A673 (cell line): ENCODE measurements at regions not wholly inside any gene's neighbourhood (a gene's known extent, or its start where the extent isn't known, plus 50 kb on each side); places are given as distances from the start of the nearest gene placed in this dataset.

Experiments
- BruUV-seq: library from RNA; stranded (reverse); fragments of 400-500 nt; replicated peaks from 2 replicates; lab custom pipeline; 2021; lab: Mats Ljungman, UMichigan
- CTCF ChIA-PET: fragments of 300-600 bp; sonication (Branson Sonifier 250); formaldehyde crosslinking; loops from one replicate; lab custom pipeline; 2022; ENCODE audit warnings: antibody characterized with exemption; lab: Charles Lee
- POLR2A ChIA-PET: fragments of 300-600 bp; sonication (Branson Sonifier 250); formaldehyde crosslinking; loops from one replicate; lab custom pipeline; 2022; ENCODE audit warnings: antibody characterized with exemption; ENCODE audit not compliant: low non-redundant PET; lab: Charles Lee
- DNase-seq: peaks from one replicate; pipeline ENCODE4 v3.0.0-alpha.2; 2015; ENCODE audit warnings: low spot score
- H3K27ac ChIP-seq: fragments of 200-600 bp; sonication (generic); 2 replicates; pipeline ENCODE4 v1.5.1; 2016; ENCODE audit warnings: mixed run types, low read depth, mild to moderate bottlenecking, mixed read lengths, antibody characterized with exemption, low read length; ENCODE audit not compliant: poor library complexity, severe bottlenecking
- H3K27me3 ChIP-seq: fragments of 200-600 bp; sonication (generic); replicated peaks from 2 replicates; pipeline ENCODE4 v1.6.1; 2017; ENCODE audit warnings: mixed run types, low read depth, mild to moderate bottlenecking, mixed read lengths, antibody characterized with exemption, low read length; ENCODE audit not compliant: insufficient read depth, poor library complexity
- H3K36me3 ChIP-seq: fragments of 200-600 bp; sonication (generic); 2 replicates; pipeline ENCODE4 v1.6.1; 2016; ENCODE audit warnings: mixed run types, mild to moderate bottlenecking, mixed read lengths, antibody characterized with exemption, low read length; ENCODE audit not compliant: insufficient read depth, poor library complexity, severe bottlenecking
- H3K4me1 ChIP-seq: fragments of 200-600 bp; sonication (generic); 2 replicates; pipeline ENCODE4 v1.6.1; 2017; ENCODE audit warnings: mixed run types, mild to moderate bottlenecking, mixed read lengths, antibody characterized with exemption, low read length; ENCODE audit not compliant: insufficient read depth, poor library complexity, severe bottlenecking
- H3K4me3 ChIP-seq: fragments of 200-600 bp; sonication (generic); 2 replicates; pipeline ENCODE4 v1.5.1; 2016; ENCODE audit warnings: low read depth, mixed run types, mild to moderate bottlenecking, mixed read lengths, low read length; ENCODE audit not compliant: poor library complexity, severe bottlenecking
- H3K9me3 ChIP-seq: fragments of 200-600 bp; sonication (generic); 2 replicates; pipeline ENCODE4 v1.6.1; 2016; ENCODE audit warnings: mixed run types, low read depth, mild to moderate bottlenecking, mixed read lengths, antibody characterized with exemption, low read length; ENCODE audit not compliant: poor library complexity, severe bottlenecking
- EZH2 ChIP-seq: fragments of 200-600 bp; sonication (generic); IDR thresholded peaks from 2 replicates; pipeline ENCODE4 v1.6.1; 2017; ENCODE audit warnings: borderline replicate concordance, low read depth, mild to moderate bottlenecking, mixed read lengths, antibody characterized with exemption, low read length; ENCODE audit not compliant: poor library complexity, severe bottlenecking
- intact Hi-C: fragments of 100-400 bp; cut with micrococcal nuclease; formaldehyde crosslinking; loops from one replicate; pipeline ENCODE4 v1.10.0; 2022; ENCODE audit not compliant: unreplicated experiment
- TF ChIP-seq, protein P1 (sequence below): fragments of 300-800, 200-600 bp; sonication (generic); conservative IDR thresholded peaks from 2 replicates; pipeline ENCODE4 v1.5.1; 2017; ENCODE audit warnings: low read depth, mild to moderate bottlenecking, antibody characterized with exemption, low read length, moderate library complexity, mixed read lengths

GRCh38 chr17:63221939-63222338 lies 224.2 kb downstream of the CYB561 start:
- TF ChIP-seq, protein P1, sequence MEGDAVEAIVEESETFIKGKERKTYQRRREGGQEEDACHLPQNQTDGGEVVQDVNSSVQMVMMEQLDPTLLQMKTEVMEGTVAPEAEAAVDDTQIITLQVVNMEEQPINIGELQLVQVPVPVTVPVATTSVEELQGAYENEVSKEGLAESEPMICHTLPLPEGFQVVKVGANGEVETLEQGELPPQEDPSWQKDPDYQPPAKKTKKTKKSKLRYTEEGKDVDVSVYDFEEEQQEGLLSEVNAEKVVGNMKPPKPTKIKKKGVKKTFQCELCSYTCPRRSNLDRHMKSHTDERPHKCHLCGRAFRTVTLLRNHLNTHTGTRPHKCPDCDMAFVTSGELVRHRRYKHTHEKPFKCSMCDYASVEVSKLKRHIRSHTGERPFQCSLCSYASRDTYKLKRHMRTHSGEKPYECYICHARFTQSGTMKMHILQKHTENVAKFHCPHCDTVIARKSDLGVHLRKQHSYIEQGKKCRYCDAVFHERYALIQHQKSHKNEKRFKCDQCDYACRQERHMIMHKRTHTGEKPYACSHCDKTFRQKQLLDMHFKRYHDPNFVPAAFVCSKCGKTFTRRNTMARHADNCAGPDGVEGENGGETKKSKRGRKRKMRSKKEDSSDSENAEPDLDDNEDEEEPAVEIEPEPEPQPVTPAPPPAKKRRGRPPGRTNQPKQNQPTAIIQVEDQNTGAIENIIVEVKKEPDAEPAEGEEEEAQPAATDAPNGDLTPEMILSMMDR: no peak
- no peak for TF ChIP-seq EZH2
- intact Hi-C loops: loop anchor here (10.0 kb wide), 1 partner anchor 183 kb away; no protein-coding TSS in a partner anchor
- no peak overlapping the region for H3K27ac ChIP-seq
- POLR2A ChIA-PET: no interaction called here
- no peaks in the 10 kb centered on the region for H3K4me1 ChIP-seq
- no TSS peak for BruUV-seq
- H3K4me3 ChIP-seq: no peak overlapping the region
- no peaks in the 10 kb centered on the region for H3K36me3 ChIP-seq
- DNase-seq: no peak
- no peaks in the 10 kb centered on the region for H3K27me3 ChIP-seq
- H3K9me3 ChIP-seq: no peaks in the 10 kb centered on the region
- CTCF ChIA-PET: no interaction called here

DNA sequence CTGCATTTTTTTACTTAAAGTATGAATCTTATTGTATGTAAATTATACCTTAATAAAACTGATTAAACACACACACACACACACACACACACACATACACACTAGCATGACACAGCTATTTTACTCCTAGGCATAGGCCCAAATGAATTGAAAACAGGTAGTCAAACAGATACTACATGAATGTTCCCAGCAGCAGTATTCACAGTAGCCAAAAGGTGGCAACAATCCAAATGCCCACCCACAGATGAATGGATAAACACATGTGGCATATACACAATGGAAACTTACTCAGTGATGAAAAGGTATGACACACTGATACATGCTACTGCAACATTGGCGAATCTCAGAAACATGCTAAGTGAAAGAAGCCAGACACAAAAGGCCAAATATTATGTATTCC lies 223.5 kb downstream of the CYB561 start:
- Histone ChIP-seq H3K27ac (no peak overlapping the region), H3K4me1 (no peaks in the 10 kb centered on the region), H3K36me3 (no peaks in the 10 kb centered on the region), H3K9me3 (no peaks in the 10 kb centered on the region), H3K27me3 (no peaks in the 10 kb centered on the region), H3K4me3 (no peak overlapping the region)
- DNase-seq: peak; percentile 7
- TF ChIP-seq EZH2: no peak
- TF ChIP-seq, protein P1: no peak
- CTCF ChIA-PET: no interaction called here
- intact Hi-C loops: loop anchor here (10.0 kb wide), 1 partner anchor 182 kb away; no protein-coding TSS in a partner anchor
- no TSS peak for BruUV-seq
- POLR2A ChIA-PET: no interaction called here

DNA sequence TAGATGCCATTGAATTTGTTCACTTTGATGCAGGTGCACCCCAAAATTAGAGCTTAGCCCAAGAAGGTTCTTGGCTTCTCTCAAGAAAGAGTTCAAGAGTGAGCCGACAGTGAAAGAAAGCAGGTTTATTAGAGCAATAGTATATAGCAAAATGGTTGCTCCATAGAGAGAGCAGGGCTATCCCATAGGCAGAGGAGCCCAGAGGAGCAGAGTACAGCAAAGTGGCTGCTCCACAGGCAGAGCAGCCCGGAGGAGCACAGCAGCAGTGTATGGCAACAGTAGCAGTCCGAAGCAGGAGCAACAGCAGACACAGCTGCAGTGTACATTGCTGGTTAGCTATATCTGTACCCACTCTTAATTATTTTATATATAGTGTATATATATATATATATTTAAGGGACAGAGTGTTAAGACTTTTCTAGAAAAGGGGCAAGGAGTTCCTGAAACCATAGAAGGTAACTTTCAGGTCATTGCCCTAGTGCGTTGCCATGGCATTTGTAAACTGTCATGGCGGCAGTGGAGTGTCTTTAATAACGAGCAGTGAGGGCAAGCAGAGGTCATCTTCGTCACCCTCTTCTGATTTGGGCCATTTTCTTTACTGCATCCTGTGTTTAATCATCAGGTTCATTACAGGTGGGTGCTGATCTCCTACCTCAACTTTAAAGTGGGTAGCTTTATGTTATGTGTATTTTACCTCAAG lies 222.7 kb downstream of the CYB561 start:
- H3K27ac ChIP-seq: no peak overlapping the region
- no peak overlapping the region for H3K4me3 ChIP-seq
- POLR2A ChIA-PET: no interaction called here
- TF ChIP-seq, protein P1: no peak
- no peak for TF ChIP-seq EZH2
- CTCF ChIA-PET: no interaction called here
- no peaks in the 10 kb centered on the region for H3K36me3 ChIP-seq
- no peaks in the 10 kb centered on the region for H3K27me3 ChIP-seq
- no TSS peak for BruUV-seq
- intact Hi-C loops: loop anchor here (10.0 kb wide), 1 partner anchor 181 kb away; no protein-coding TSS in a partner anchor
- H3K9me3 ChIP-seq: no peaks in the 10 kb centered on the region
- no peaks in the 10 kb centered on the region for H3K4me1 ChIP-seq
- no peak for DNase-seq
